Endodermal cell (in vitro differentiated cells): ENCODE measurements at regions not wholly inside any gene's neighbourhood (a gene's known extent, or its start where the extent isn't known, plus 50 kb on each side); places are given as distances from the start of the nearest gene placed in this dataset.

ENCODE experiments used
- DNase-seq: peaks from one replicate; pipeline ENCODE4 v3.0.0-alpha.2; 2017
- H3K27ac ChIP-seq: 2 replicates; pipeline ENCODE4 v1.5.1; 2013; ENCODE audit warnings: mild to moderate bottlenecking, low read depth, low read length, moderate library complexity
- H3K27me3 ChIP-seq: 2 replicates; pipeline ENCODE4 v1.6.1; 2013; ENCODE audit warnings: mild to moderate bottlenecking, low read length, moderate library complexity; ENCODE audit not compliant: insufficient read depth, control insufficient read depth, poor library complexity, severe bottlenecking
- H3K36me3 ChIP-seq: 2 replicates; pipeline ENCODE4 v1.7.0; 2013; ENCODE audit warnings: mild to moderate bottlenecking, low read length, moderate library complexity; ENCODE audit not compliant: control insufficient read depth, insufficient read depth
- H3K4me1 ChIP-seq: one replicate; pipeline ENCODE4 v1.7.0; 2013; ENCODE audit warnings: low read length; ENCODE audit not compliant: control insufficient read depth, insufficient read depth
- H3K4me3 ChIP-seq: 2 replicates; pipeline ENCODE4 v1.5.1; 2013; ENCODE audit warnings: mild to moderate bottlenecking, low read length, moderate library complexity
- H3K9ac ChIP-seq: 2 replicates; pipeline ENCODE4 v1.6.1; 2013; ENCODE audit warnings: mild to moderate bottlenecking, low read length, moderate library complexity; ENCODE audit not compliant: poor library complexity, severe bottlenecking; ENCODE audit errors: extremely low read depth
- H3K9me3 ChIP-seq: 2 replicates; pipeline ENCODE4 v1.6.1; 2013; ENCODE audit warnings: mild to moderate bottlenecking, low read length, moderate library complexity; ENCODE audit not compliant: control insufficient read depth
- H3K27ac Mint-ChIP-seq: 2 replicates; pipeline ENCODE4 v1.8.0; 2020; ENCODE audit warnings: mixed read lengths
- H3K27me3 Mint-ChIP-seq: 2 replicates; pipeline ENCODE4 v1.8.0; 2021; ENCODE audit warnings: mild to moderate bottlenecking, mixed read lengths; ENCODE audit not compliant: insufficient read depth
- H3K36me3 Mint-ChIP-seq: 2 replicates; pipeline ENCODE4 v1.8.0; 2020; ENCODE audit warnings: low read depth, mixed read lengths
- H3K4me1 Mint-ChIP-seq: 2 replicates; pipeline ENCODE4 v1.8.0; 2020; ENCODE audit warnings: mixed read lengths
- H3K4me3 Mint-ChIP-seq: 2 replicates; pipeline ENCODE4 v1.8.0; 2020; ENCODE audit warnings: mild to moderate bottlenecking, moderate library complexity, mixed read lengths
- H3K9me3 Mint-ChIP-seq: 2 replicates; pipeline ENCODE4 v1.8.0; 2020; ENCODE audit warnings: mild to moderate bottlenecking, mixed read lengths
- CTCF ChIP-seq: fragments of 200-600 bp; sonication (generic); conservative IDR thresholded peaks from 2 replicates; pipeline ENCODE4 v1.5.0; 2021; ENCODE audit warnings: antibody characterized with exemption, mild to moderate bottlenecking
- WGBS, 2 experiments: methylation state at CpG; one replicate each; pipeline versions ENCODE4 v1.1.5 to v1.1.7; 2013; ENCODE audit warnings: missing lambda C conversion rate in 2 of 2, mixed read lengths in 1 of 2; ENCODE audit not compliant: insufficient coverage in 1 of 2, insufficient read length in 1 of 2; 5-methylcytosine and 5-hydroxymethylcytosine counted together

- Histone ChIP-seq H3K9me3 (peaks cover 9% of the 10 kb centered on the region), H3K36me3 (no peaks in the 10 kb centered on the region), H3K4me3 (no peak overlapping the region), H3K9ac (no peak overlapping the region), H3K4me1 (no peaks in the 10 kb centered on the region), H3K27ac (no peak overlapping the region), H3K27me3 (no peaks in the 10 kb centered on the region)
- no peaks in the 10 kb centered on the region for H3K36me3 Mint-ChIP-seq
- DNase-seq, result no peak
- H3K27me3 Mint-ChIP-seq, result peaks cover 49% of the 10 kb centered on the region
- H3K27ac Mint-ChIP-seq, result no peak overlapping the region
- WGBS, 2 experiments, result 95% methylated on average over 4 of the region's 4 CpGs; no CpG with 5 or more reads in 1 of the 2 experiments
- H3K9me3 Mint-ChIP-seq, result peaks cover 16% of the 10 kb centered on the region
- H3K4me1 Mint-ChIP-seq, result no peaks in the 10 kb centered on the region
- TF ChIP-seq CTCF, result no peak
- no peak overlapping the region for H3K4me3 Mint-ChIP-seq
Measured at GRCh38 chr5:15037247-15037908, 165.8 kb upstream of the ANKH start.

GRCh38 chr5:15034379-15034778 is 162.8 kb upstream of the ANKH start:
- H3K4me3 ChIP-seq, result no peak overlapping the region
- Mint-ChIP-seq H3K9me3 (peaks cover 13% of the 10 kb centered on the region), H3K27me3 (peaks cover 58% of the 10 kb centered on the region), H3K4me3 (no peak overlapping the region), H3K36me3 (no peaks in the 10 kb centered on the region), H3K4me1 (peaks cover 1% of the 10 kb centered on the region), H3K27ac (no peak overlapping the region)
- no peak overlapping the region for H3K9ac ChIP-seq
- H3K27ac ChIP-seq, result no peak overlapping the region
- no peaks in the 10 kb centered on the region for H3K36me3 ChIP-seq
- DNase-seq, result no peak
- H3K27me3 ChIP-seq, result no peaks in the 10 kb centered on the region
- 86 to 91% methylated on average over 1 to 5 of the region's 5 CpGs for WGBS, 2 experiments
- no peaks in the 10 kb centered on the region for H3K4me1 ChIP-seq
- H3K9me3 ChIP-seq, result peaks cover 9% of the 10 kb centered on the region
- TF ChIP-seq CTCF, result no peak

GRCh38 chr5:15031180-15031579 is 159.6 kb upstream of the ANKH start:
- Mint-ChIP-seq H3K27ac (no peak overlapping the region), H3K9me3 (peaks cover 13% of the 10 kb centered on the region), H3K36me3 (no peaks in the 10 kb centered on the region), H3K4me1 (peaks cover 21% of the 10 kb centered on the region), H3K4me3 (no peak overlapping the region), H3K27me3 (peaks cover 81% of the 10 kb centered on the region)
- H3K9ac ChIP-seq, result no peak overlapping the region
- no peaks in the 10 kb centered on the region for H3K36me3 ChIP-seq
- no peak for DNase-seq
- H3K4me1 ChIP-seq, result peaks cover 10% of the 10 kb centered on the region
- H3K9me3 ChIP-seq, result peaks cover 10% of the 10 kb centered on the region
- no peak for TF ChIP-seq CTCF
- no peaks in the 10 kb centered on the region for H3K27me3 ChIP-seq
- 94 to 100% methylated on average over 1 of the region's 1 CpG for WGBS, 2 experiments
- H3K27ac ChIP-seq, result no peak overlapping the region
- H3K4me3 ChIP-seq, result no peak overlapping the region
